SH-SY5Y (cell line): ENCODE measurements at regions not wholly inside any gene's neighbourhood (a gene's known extent, or its start where the extent isn't known, plus 50 kb on each side); places are given as distances from the start of the nearest gene placed in this dataset.

Experiments used
- GATA2 ChIP-seq: IDR thresholded peaks from 2 replicates; pipeline ENCODE4 v1.6.1; 2011; ENCODE audit warnings: mild to moderate bottlenecking, low read depth, low read length
- GATA3 ChIP-seq: IDR thresholded peaks from 2 replicates; pipeline ENCODE4 v1.6.1; 2011; ENCODE audit warnings: low read depth, mild to moderate bottlenecking, low read length, moderate library complexity

DNA sequence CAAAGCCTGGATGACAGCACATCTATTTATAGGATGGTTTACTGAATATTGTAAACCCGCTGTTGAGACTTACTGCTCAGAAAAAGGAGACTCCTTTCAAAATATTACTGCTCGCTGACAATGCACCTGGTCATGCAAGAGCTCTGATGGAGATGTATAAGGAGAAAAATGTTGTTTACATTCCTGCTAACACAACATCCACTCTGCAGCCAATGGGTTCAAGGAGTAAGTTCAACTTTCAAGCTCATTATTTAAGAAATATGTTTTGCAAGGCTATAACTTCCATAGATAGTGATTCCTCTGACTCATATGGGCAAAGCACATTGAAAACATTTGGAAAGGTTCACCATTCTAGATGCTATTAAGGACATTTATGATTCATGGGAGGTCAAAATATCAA is 201.7 kb downstream of the SNAPC1 start:
- TF ChIP-seq GATA3 (no peak), GATA2 (no peak)
